ENCODE measurements at regions not wholly inside any gene's neighbourhood (a gene's known extent, or its start where the extent isn't known, plus 50 kb on each side); places are given as distances from the start of the nearest gene placed in this dataset.

DNA sequence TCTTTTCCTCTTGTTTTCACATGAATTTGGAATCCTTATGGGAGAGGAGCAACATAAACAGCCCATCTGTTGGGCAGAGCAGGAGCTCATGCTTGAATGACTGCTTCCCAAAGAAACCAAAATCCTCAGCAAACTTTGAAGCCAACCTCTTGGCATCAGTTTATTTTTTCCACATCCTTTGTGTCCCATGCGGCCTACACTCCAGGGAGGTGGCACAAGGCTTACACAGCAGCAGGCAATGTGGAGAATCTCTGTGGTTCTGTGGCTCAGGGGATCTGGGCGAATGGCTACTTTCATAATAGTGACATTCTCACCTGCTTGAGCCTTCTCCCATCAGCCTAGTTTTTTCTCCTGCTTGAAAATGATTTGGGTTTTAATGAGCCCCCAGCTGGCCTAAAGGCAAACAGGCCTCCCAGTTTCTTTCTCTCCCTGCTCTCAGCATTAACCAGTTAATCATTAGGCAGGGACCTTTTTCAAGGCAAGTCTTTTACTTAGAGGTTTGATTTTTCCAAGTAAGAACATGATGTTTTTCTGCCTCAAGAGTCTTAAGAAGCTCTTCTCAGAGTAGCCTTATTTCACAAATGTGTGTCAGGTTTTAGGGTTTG lies 370.3 kb downstream of the ARHGEF28 start:
- Histone ChIP-seq H3K36me3 (no peaks in the 10 kb centered on the region), H3K4me1 (peaks cover 0 to 3% (median 0%) of the 10 kb centered on the region in 12 donors), H3K9me3 (no peaks in the 10 kb centered on the region), H3K27me3 (no peaks in the 10 kb centered on the region), H3K4me3 (no peak overlapping the region), H3K27ac (no peak overlapping the region)
- 45 to 64% (median 60%) methylated on average over 2 of the region's 2 CpGs for WGBS, 4 donors
- ATAC-seq (no peak), DNase-seq (no peak)
- intact Hi-C loops (cut with DNase I) = no loop called here
- TF ChIP-seq, protein P1, sequence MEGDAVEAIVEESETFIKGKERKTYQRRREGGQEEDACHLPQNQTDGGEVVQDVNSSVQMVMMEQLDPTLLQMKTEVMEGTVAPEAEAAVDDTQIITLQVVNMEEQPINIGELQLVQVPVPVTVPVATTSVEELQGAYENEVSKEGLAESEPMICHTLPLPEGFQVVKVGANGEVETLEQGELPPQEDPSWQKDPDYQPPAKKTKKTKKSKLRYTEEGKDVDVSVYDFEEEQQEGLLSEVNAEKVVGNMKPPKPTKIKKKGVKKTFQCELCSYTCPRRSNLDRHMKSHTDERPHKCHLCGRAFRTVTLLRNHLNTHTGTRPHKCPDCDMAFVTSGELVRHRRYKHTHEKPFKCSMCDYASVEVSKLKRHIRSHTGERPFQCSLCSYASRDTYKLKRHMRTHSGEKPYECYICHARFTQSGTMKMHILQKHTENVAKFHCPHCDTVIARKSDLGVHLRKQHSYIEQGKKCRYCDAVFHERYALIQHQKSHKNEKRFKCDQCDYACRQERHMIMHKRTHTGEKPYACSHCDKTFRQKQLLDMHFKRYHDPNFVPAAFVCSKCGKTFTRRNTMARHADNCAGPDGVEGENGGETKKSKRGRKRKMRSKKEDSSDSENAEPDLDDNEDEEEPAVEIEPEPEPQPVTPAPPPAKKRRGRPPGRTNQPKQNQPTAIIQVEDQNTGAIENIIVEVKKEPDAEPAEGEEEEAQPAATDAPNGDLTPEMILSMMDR (IDR thresholded peaks at IDR 0.05) = no peak
- TF ChIP-seq POLR2A (IDR thresholded peaks at IDR 0.05) = no peak

DNA sequence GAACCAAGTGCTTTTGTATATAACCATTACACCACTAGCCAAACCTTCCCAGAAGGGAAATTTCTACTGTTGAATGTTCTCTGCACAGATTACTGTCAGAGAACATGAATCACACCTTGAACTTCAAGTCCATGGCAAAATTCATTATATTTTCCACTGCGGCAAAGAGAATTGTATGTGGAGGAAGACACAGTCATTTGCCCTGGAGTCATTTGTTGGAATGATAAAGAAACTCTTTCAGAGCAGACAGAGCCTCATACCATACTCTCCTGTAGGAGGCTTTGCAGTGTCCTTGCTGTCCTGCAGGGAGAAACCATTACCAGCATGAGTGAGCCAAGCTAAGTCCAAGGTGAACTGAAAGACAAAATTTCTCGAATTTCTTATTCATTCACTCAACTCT lies 369.0 kb downstream of the ARHGEF28 start:
- WGBS, 4 donors = 85 to 92% (median 87%) methylated on average over 2 of the region's 2 CpGs
- peaks cover 0 to 3% (median 0%) of the 10 kb centered on the region in 12 donors for H3K4me1 ChIP-seq
- ATAC-seq = no peak
- intact Hi-C loops (cut with DNase I) = no loop called here
- no peak overlapping the region for H3K4me3 ChIP-seq
- no peaks in the 10 kb centered on the region for H3K36me3 ChIP-seq
- H3K27me3 ChIP-seq = no peaks in the 10 kb centered on the region
- no peaks in the 10 kb centered on the region for H3K9me3 ChIP-seq
- TF ChIP-seq, protein P1 (IDR thresholded peaks at IDR 0.05) = no peak
- no peak for TF ChIP-seq POLR2A (IDR thresholded peaks at IDR 0.05)
- no peak for DNase-seq
- no peak overlapping the region for H3K27ac ChIP-seq
